GM23338 (cell line): ENCODE measurements at regions not wholly inside any gene's neighbourhood (a gene's known extent, or its start where the extent isn't known, plus 50 kb on each side); places are given as distances from the start of the nearest gene placed in this dataset.

Experiments
- ATAC-seq: fragments of 200-7000 bp; cut with Tn5 transposase; 3 replicates; pipeline ENCODE4 v1.9.1; 2020
- DNase-seq: peaks from one replicate; pipeline ENCODE4 v3.0.0-alpha.2; 2015; ENCODE audit warnings: low spot score
- H2AFZ ChIP-seq: fragments of 200-600 bp; sonication (generic); 2 replicates; pipeline ENCODE4 v1.8.0; 2016; ENCODE audit warnings: antibody characterized with exemption, mild to moderate bottlenecking, moderate library complexity
- H3F3A ChIP-seq: fragments of 200-600 bp; sonication (generic); replicated peaks from 2 replicates; pipeline ENCODE4 v1.8.0; 2017; ENCODE audit warnings: antibody characterized with exemption, mixed run types, low read depth
- H3K27ac ChIP-seq: fragments of 200-600 bp; sonication (generic); 2 replicates; pipeline ENCODE4 v1.6.1; 2016; ENCODE audit warnings: low read depth
- H3K27me3 ChIP-seq: fragments of 200-600 bp; sonication (generic); 2 replicates; pipeline ENCODE4 v1.8.0; 2016; ENCODE audit warnings: mild to moderate bottlenecking, mixed run types, moderate library complexity; ENCODE audit not compliant: insufficient read depth
- H3K36me3 ChIP-seq: fragments of 200-600 bp; sonication (generic); 2 replicates; pipeline ENCODE4 v1.8.0; 2016; ENCODE audit warnings: mild to moderate bottlenecking; ENCODE audit not compliant: insufficient read depth
- H3K4me1 ChIP-seq: fragments of 200-600 bp; sonication (generic); 2 replicates; pipeline ENCODE4 v1.8.0; 2016; ENCODE audit warnings: mild to moderate bottlenecking, moderate library complexity; ENCODE audit not compliant: insufficient read depth
- H3K4me2 ChIP-seq: fragments of 200-600 bp; sonication (generic); 2 replicates; pipeline ENCODE4 v1.7.1; 2017; ENCODE audit warnings: mixed run types
- H3K4me3 ChIP-seq: fragments of 200-600 bp; sonication (generic); 2 replicates; pipeline ENCODE4 v1.6.1; 2016; ENCODE audit warnings: mixed run types
- H3K79me2 ChIP-seq: fragments of 200-600 bp; sonication (generic); replicated peaks from 2 replicates; pipeline ENCODE4 v1.8.0; 2017; ENCODE audit warnings: mild to moderate bottlenecking; ENCODE audit not compliant: insufficient read depth
- H3K9me2 ChIP-seq: fragments of 200-600 bp; sonication (generic); 2 replicates; pipeline ENCODE4 v1.8.0; 2017; ENCODE audit not compliant: insufficient read depth
- H4K20me1 ChIP-seq: fragments of 200-600 bp; sonication (generic); replicated peaks from 2 replicates; pipeline ENCODE4 v1.8.0; 2017; ENCODE audit warnings: mild to moderate bottlenecking; ENCODE audit not compliant: insufficient read depth
- H3K27ac Mint-ChIP-seq: 2 replicates; pipeline ENCODE4 v1.8.0; 2020; ENCODE audit warnings: inconsistent platforms, mild to moderate bottlenecking, moderate library complexity, mixed read lengths
- H3K27me3 Mint-ChIP-seq: 3 replicates; pipeline ENCODE4 v1.8.0; 2022; ENCODE audit warnings: low read depth, mild to moderate bottlenecking, moderate library complexity, mixed read lengths, inconsistent platforms; ENCODE audit not compliant: insufficient read depth, poor library complexity
- H3K36me3 Mint-ChIP-seq: 3 replicates; pipeline ENCODE4 v1.8.0; 2021; ENCODE audit warnings: low read depth, mild to moderate bottlenecking, inconsistent platforms, moderate library complexity, mixed read lengths
- H3K4me1 Mint-ChIP-seq: 3 replicates; pipeline ENCODE4 v1.8.0; 2020; ENCODE audit warnings: mild to moderate bottlenecking, inconsistent platforms, mixed read lengths
- H3K4me3 Mint-ChIP-seq: 3 replicates; pipeline ENCODE4 v1.8.0; 2021; ENCODE audit warnings: moderate library complexity, mild to moderate bottlenecking, inconsistent platforms, mixed read lengths
- H3K9me3 Mint-ChIP-seq: 3 replicates; pipeline ENCODE4 v1.8.0; 2020; ENCODE audit warnings: moderate library complexity, mild to moderate bottlenecking, inconsistent platforms, mixed read lengths
- CREB1 ChIP-seq: fragments of 250-450 bp; sonication (Bioruptor Pico); IDR thresholded peaks from 2 replicates; pipeline ENCODE4 v1.5.0; 2020; ENCODE audit warnings: low read depth, mild to moderate bottlenecking, moderate library complexity
- EZH2 ChIP-seq: fragments of 200-600 bp; sonication (generic); IDR thresholded peaks from one replicate; pipeline ENCODE4 v1.8.0; 2017; ENCODE audit warnings: antibody characterized with exemption, mild to moderate bottlenecking, low read depth; ENCODE audit not compliant: unreplicated experiment
- EZH2phosphoT487 ChIP-seq: fragments of 200-600 bp; sonication (generic); IDR thresholded peaks from one replicate; pipeline ENCODE4 v1.8.1; 2018; ENCODE audit warnings: antibody characterized with exemption; ENCODE audit not compliant: unreplicated experiment
- JUNB ChIP-seq: IDR thresholded peaks from one replicate; pipeline ENCODE4 v1.6.1; 2016; ENCODE audit warnings: antibody characterized with exemption; ENCODE audit not compliant: unreplicated experiment
- NANOG ChIP-seq: IDR thresholded peaks from 2 replicates; pipeline ENCODE4 v1.6.1; 2016; ENCODE audit warnings: antibody characterized with exemption, borderline replicate concordance
- POLR2AphosphoS5 ChIP-seq: IDR thresholded peaks from 2 replicates; pipeline ENCODE4 v1.6.1; 2016; ENCODE audit warnings: antibody characterized with exemption, low read depth
- REST ChIP-seq: IDR thresholded peaks from one replicate; pipeline ENCODE4 v1.6.1; 2018; ENCODE audit warnings: antibody characterized with exemption; ENCODE audit not compliant: unreplicated experiment
- ZNF114 ChIP-seq: fragments of 250-450 bp; sonication (Bioruptor Pico); IDR thresholded peaks from 2 replicates; pipeline ENCODE4 v1.5.0; 2020; ENCODE audit warnings: mild to moderate bottlenecking, moderate library complexity
- ZNF331 ChIP-seq: fragments of 250-450 bp; sonication (Bioruptor Pico); IDR thresholded peaks from 2 replicates; pipeline ENCODE4 v1.5.0; 2020; ENCODE audit warnings: low read depth, mild to moderate bottlenecking, moderate library complexity
- TF ChIP-seq, protein P1 (sequence below), 2 experiments: fragments of 200-600 bp in 1 of 2; sonication (generic) in 1 of 2; conservative IDR thresholded peaks; 2 replicates each; pipeline versions ENCODE4 v1.5.1 to v1.6.1; 2016 to 2017; ENCODE audit warnings: antibody characterized with exemption in 2 of 2, low read depth in 2 of 2, mild to moderate bottlenecking in 2 of 2, moderate library complexity in 1 of 2
- TF ChIP-seq, protein P2 (sequence below): fragments of 250-450 bp; sonication (Bioruptor Pico); IDR thresholded peaks from 2 replicates; pipeline ENCODE4 v1.5.0; 2020; ENCODE audit warnings: mild to moderate bottlenecking, moderate library complexity
- TF ChIP-seq, protein P3 (sequence below): IDR thresholded peaks from 2 replicates; pipeline ENCODE4 v1.6.1; 2016; ENCODE audit warnings: antibody characterized with exemption

DNA sequence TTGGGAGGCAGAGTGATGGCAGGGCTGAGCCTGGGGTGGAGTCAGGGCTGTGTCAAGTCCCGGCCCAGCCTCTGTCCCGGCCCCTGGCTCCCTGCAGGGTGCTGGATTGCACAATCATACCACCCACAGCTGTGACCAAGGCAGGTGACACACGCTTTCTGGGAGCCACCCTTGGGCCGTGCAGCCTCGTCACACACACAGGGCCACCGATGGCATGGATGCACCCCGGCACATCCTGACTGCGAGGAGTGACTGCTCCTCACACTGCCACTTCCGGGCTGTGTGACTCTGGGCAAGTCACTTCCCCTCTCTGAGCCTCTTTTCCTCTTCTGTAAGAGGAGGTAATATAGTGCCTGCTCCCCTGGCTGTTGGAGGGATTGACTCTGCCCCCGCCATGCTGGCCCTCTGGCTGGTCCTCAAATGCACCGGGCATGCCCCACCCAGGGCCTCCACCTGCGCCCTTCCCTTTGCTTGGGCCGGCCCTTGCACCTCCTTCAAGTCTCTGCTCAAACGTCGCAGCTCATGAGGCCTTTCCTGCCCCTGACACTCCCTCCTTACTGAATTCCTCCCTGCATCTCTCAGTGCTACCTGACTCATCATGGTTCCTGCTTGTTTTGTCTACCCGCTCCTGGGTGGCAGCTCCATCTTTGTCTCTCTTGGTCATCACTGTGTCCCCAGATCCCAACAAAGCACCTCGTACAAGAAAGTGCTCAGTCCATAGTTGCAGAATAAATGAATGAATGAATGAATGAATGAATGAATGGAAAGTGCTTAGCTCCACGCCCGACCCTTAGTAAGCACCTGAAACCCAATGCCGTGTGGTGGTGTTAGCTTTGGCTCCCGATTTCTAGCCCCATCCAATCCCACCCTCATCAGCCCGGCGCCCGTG, 93.5 kb downstream of the CEBPB start (continued):
- no peak for TF ChIP-seq EZH2
- no peak for TF ChIP-seq ZNF331 (CRISPR knock-in tag)
- no peak for TF ChIP-seq CREB1

GRCh38 chr20:50284811-50285375, 94.3 kb downstream of the CEBPB start:
- Mint-ChIP-seq H3K4me3 (no peak overlapping the region), H3K36me3 (no peaks in the 10 kb centered on the region; the same call in 2 of the 3 replicates), H3K4me1 (peaks cover 15% of the 10 kb centered on the region), H3K27ac (no peak overlapping the region), H3K27me3 (peaks cover 6% of the 10 kb centered on the region), H3K9me3 (no peaks in the 10 kb centered on the region; the same call in 2 of the 3 replicates)
- ATAC-seq, result no peak
- Histone ChIP-seq H2AFZ (peak overlapping the region; percentile 95), H3K36me3 (no peaks in the 10 kb centered on the region), H3K79me2 (no peaks in the 10 kb centered on the region), H3K4me1 (no peaks in the 10 kb centered on the region), H3F3A (no peaks in the 10 kb centered on the region; the same call in 1 of the 2 replicates), H3K27me3 (no peaks in the 10 kb centered on the region), H3K4me2 (no peak overlapping the region), H3K27ac (no peak overlapping the region), H4K20me1 (no peaks in the 10 kb centered on the region), H3K4me3 (no peak overlapping the region), H3K9me2 (no peaks in the 10 kb centered on the region)
- no peak for DNase-seq
- TF ChIP-seq EZH2phosphoT487 (no peak), POLR2AphosphoS5 (no peak), NANOG (no peak), JUNB (no peak), REST (no peak), ZNF114 (no peak)
- TF ChIP-seq, protein P1, sequence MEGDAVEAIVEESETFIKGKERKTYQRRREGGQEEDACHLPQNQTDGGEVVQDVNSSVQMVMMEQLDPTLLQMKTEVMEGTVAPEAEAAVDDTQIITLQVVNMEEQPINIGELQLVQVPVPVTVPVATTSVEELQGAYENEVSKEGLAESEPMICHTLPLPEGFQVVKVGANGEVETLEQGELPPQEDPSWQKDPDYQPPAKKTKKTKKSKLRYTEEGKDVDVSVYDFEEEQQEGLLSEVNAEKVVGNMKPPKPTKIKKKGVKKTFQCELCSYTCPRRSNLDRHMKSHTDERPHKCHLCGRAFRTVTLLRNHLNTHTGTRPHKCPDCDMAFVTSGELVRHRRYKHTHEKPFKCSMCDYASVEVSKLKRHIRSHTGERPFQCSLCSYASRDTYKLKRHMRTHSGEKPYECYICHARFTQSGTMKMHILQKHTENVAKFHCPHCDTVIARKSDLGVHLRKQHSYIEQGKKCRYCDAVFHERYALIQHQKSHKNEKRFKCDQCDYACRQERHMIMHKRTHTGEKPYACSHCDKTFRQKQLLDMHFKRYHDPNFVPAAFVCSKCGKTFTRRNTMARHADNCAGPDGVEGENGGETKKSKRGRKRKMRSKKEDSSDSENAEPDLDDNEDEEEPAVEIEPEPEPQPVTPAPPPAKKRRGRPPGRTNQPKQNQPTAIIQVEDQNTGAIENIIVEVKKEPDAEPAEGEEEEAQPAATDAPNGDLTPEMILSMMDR (conservative IDR thresholded peaks at IDR 0.05; ENCODE audit: low read depth in 2 of 2), result no peak
- TF ChIP-seq, protein P2, sequence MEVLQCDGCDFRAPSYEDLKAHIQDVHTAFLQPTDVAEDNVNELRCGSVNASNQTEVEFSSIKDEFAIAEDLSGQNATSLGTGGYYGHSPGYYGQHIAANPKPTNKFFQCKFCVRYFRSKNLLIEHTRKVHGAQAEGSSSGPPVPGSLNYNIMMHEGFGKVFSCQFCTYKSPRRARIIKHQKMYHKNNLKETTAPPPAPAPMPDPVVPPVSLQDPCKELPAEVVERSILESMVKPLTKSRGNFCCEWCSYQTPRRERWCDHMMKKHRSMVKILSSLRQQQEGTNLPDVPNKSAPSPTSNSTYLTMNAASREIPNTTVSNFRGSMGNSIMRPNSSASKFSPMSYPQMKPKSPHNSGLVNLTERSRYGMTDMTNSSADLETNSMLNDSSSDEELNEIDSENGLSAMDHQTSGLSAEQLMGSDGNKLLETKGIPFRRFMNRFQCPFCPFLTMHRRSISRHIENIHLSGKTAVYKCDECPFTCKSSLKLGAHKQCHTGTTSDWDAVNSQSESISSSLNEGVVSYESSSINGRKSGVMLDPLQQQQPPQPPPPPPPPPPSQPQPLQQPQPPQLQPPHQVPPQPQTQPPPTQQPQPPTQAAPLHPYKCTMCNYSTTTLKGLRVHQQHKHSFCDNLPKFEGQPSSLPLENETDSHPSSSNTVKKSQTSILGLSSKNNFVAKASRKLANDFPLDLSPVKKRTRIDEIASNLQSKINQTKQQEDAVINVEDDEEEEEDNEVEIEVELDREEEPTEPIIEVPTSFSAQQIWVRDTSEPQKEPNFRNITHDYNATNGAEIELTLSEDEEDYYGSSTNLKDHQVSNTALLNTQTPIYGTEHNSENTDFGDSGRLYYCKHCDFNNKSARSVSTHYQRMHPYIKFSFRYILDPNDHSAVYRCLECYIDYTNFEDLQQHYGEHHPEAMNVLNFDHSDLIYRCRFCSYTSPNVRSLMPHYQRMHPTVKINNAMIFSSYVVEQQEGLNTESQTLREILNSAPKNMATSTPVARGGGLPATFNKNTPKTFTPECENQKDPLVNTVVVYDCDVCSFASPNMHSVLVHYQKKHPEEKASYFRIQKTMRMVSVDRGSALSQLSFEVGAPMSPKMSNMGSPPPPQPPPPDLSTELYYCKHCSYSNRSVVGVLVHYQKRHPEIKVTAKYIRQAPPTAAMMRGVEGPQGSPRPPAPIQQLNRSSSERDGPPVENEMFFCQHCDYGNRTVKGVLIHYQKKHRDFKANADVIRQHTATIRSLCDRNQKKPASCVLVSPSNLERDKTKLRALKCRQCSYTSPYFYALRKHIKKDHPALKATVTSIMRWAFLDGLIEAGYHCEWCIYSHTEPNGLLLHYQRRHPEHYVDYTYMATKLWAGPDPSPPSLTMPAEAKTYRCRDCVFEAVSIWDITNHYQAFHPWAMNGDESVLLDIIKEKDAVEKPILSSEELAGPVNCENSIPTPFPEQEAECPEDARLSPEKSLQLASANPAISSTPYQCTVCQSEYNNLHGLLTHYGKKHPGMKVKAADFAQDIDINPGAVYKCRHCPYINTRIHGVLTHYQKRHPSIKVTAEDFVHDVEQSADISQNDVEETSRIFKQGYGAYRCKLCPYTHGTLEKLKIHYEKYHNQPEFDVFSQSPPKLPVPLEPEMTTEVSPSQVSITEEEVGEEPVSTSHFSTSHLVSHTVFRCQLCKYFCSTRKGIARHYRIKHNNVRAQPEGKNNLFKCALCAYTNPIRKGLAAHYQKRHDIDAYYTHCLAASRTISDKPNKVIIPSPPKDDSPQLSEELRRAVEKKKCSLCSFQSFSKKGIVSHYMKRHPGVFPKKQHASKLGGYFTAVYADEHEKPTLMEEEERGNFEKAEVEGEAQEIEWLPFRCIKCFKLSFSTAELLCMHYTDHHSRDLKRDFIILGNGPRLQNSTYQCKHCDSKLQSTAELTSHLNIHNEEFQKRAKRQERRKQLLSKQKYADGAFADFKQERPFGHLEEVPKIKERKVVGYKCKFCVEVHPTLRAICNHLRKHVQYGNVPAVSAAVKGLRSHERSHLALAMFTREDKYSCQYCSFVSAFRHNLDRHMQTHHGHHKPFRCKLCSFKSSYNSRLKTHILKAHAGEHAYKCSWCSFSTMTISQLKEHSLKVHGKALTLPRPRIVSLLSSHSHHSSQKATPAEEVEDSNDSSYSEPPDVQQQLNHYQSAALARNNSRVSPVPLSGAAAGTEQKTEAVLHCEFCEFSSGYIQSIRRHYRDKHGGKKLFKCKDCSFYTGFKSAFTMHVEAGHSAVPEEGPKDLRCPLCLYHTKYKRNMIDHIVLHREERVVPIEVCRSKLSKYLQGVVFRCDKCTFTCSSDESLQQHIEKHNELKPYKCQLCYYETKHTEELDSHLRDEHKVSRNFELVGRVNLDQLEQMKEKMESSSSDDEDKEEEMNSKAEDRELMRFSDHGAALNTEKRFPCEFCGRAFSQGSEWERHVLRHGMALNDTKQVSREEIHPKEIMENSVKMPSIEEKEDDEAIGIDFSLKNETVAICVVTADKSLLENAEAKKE, result no peak
- TF ChIP-seq, protein P3, sequence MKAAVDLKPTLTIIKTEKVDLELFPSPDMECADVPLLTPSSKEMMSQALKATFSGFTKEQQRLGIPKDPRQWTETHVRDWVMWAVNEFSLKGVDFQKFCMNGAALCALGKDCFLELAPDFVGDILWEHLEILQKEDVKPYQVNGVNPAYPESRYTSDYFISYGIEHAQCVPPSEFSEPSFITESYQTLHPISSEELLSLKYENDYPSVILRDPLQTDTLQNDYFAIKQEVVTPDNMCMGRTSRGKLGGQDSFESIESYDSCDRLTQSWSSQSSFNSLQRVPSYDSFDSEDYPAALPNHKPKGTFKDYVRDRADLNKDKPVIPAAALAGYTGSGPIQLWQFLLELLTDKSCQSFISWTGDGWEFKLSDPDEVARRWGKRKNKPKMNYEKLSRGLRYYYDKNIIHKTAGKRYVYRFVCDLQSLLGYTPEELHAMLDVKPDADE, result no peak
